OCI-LY3 (cell line): ENCODE measurements at regions not wholly inside any gene's neighbourhood (a gene's known extent, or its start where the extent isn't known, plus 50 kb on each side); places are given as distances from the start of the nearest gene placed in this dataset.

Source experiments
- CTCF ChIP-seq: fragments of 200-600, 300-600 bp; sonication (generic); IDR thresholded peaks from 2 replicates; pipeline ENCODE4 v1.5.1; 2014; ENCODE audit warnings: antibody characterized with exemption, low read length, low read depth
- EZH2phosphoT487 ChIP-seq: fragments of 200-600 bp; shearing (Covaris generic); IDR thresholded peaks from 2 replicates; pipeline ENCODE4 v1.6.1; 2018; ENCODE audit warnings: antibody characterized with exemption, mixed run types, low read depth

- no peak for TF ChIP-seq CTCF
- no peak for TF ChIP-seq EZH2phosphoT487
These were observed 639.4 kb upstream of the TBX3 start for GRCh38 chr12:115323223-115323905.
